ENCODE measurements at regions not wholly inside any gene's neighbourhood (a gene's known extent, or its start where the extent isn't known, plus 50 kb on each side); places are given as distances from the start of the nearest gene placed in this dataset.
"Not testable (repeated sequence)": the region's sequence is repeated elsewhere in the genome, so short reads cannot be mapped to it uniquely, and the experiment has no call there.

- H3K4me1 ChIP-seq = no peaks in the 10 kb centered on the region
Measured at GRCh38 chr3:151592287-151592686, 131.4 kb upstream of the IGSF10 start.

GRCh38 chr3:151591441-151591840 lies 130.6 kb upstream of the IGSF10 start:
- no peaks in the 10 kb centered on the region for H3K36me3 ChIP-seq
- no peaks in the 10 kb centered on the region for H3K4me1 ChIP-seq
- H3K27me3 ChIP-seq = no peaks in the 10 kb centered on the region
- no peak overlapping the region for H3K4me3 ChIP-seq (ENCODE audit: low read depth, low read length)
- DNase-seq = no peak
- TF ChIP-seq, protein P1, sequence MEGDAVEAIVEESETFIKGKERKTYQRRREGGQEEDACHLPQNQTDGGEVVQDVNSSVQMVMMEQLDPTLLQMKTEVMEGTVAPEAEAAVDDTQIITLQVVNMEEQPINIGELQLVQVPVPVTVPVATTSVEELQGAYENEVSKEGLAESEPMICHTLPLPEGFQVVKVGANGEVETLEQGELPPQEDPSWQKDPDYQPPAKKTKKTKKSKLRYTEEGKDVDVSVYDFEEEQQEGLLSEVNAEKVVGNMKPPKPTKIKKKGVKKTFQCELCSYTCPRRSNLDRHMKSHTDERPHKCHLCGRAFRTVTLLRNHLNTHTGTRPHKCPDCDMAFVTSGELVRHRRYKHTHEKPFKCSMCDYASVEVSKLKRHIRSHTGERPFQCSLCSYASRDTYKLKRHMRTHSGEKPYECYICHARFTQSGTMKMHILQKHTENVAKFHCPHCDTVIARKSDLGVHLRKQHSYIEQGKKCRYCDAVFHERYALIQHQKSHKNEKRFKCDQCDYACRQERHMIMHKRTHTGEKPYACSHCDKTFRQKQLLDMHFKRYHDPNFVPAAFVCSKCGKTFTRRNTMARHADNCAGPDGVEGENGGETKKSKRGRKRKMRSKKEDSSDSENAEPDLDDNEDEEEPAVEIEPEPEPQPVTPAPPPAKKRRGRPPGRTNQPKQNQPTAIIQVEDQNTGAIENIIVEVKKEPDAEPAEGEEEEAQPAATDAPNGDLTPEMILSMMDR (IDR thresholded peaks at IDR 0.05; ENCODE audit: low read depth, low read length) = no peak
- no peaks in the 10 kb centered on the region for H3K9me3 ChIP-seq

More at GRCh38 chr3:151592287-151592686, 131.4 kb upstream of the IGSF10 start:
- Histone ChIP-seq H3K9me3 (no peaks in the 10 kb centered on the region), H3K36me3 (no peaks in the 10 kb centered on the region), H3K4me3 (ENCODE audit: low read depth, low read length) (no peak overlapping the region), H3K27me3 (no peaks in the 10 kb centered on the region)
- DNase-seq = no peak
- TF ChIP-seq, protein P1 (IDR thresholded peaks at IDR 0.05; ENCODE audit: low read depth, low read length) = no peak

DNA sequence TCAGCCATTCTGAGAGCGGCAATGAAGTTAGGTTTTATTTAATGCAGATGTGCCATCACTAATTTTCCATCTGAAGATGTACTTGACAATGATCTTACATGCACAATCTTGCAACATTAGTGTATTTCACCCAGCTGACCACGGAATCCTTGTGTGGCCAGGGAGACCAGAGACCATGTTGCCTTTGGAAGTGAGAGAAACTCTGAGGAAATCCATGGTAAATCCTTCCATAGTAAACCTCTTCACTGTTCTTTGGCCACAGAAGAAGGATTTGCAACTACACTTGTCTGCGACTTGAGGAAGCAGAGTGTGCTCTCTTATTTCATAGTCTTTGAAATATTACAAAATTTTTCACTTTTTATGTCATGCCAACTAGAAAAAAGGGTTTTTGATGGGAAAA lies 128.4 kb upstream of the IGSF10 start:
- TF ChIP-seq, protein P1 (IDR thresholded peaks at IDR 0.05; ENCODE audit: low read depth, low read length) = no peak
- no peaks in the 10 kb centered on the region for H3K27me3 ChIP-seq

GRCh38 chr3:151587659-151588058 lies 126.8 kb upstream of the IGSF10 start:
- DNase-seq; H3K27me3 ChIP-seq; H3K4me3 ChIP-seq (ENCODE audit: low read depth, low read length); H3K9me3 ChIP-seq; H3K4me1 ChIP-seq; H3K36me3 ChIP-seq: not testable (repeated sequence)

More for the DNA sequence above, 128.4 kb upstream of the IGSF10 start:
- H3K4me1 ChIP-seq = peaks cover 3% of the 10 kb centered on the region
- H3K36me3 ChIP-seq = no peaks in the 10 kb centered on the region
- DNase-seq = no peak
- H3K9me3 ChIP-seq = no peaks in the 10 kb centered on the region
- H3K4me3 ChIP-seq (ENCODE audit: low read depth, low read length) = no peak overlapping the region

- Histone ChIP-seq H3K4me3 (ENCODE audit: low read depth, low read length) (no peak overlapping the region), H3K36me3 (no peaks in the 10 kb centered on the region), H3K9me3 (no peaks in the 10 kb centered on the region), H3K4me1 (peaks cover 4% of the 10 kb centered on the region), H3K27me3 (no peaks in the 10 kb centered on the region)
- TF ChIP-seq, protein P1 (IDR thresholded peaks at IDR 0.05; ENCODE audit: low read depth, low read length) = no peak
- no peak for DNase-seq
Measured at GRCh38 chr3:151584566-151584965, 123.7 kb upstream of the IGSF10 start.

- no peak for DNase-seq
- TF ChIP-seq, protein P1 (IDR thresholded peaks at IDR 0.05; ENCODE audit: low read depth, low read length) = no peak
- Histone ChIP-seq H3K9me3 (no peaks in the 10 kb centered on the region), H3K4me3 (ENCODE audit: low read depth, low read length) (no peak overlapping the region), H3K36me3 (no peaks in the 10 kb centered on the region), H3K27me3 (no peaks in the 10 kb centered on the region), H3K4me1 (peaks cover 4% of the 10 kb centered on the region)
Measured at GRCh38 chr3:151581035-151581434, 120.2 kb upstream of the IGSF10 start.

GRCh38 chr3:151580591-151580990 lies 119.7 kb upstream of the IGSF10 start:
- H3K4me3 ChIP-seq (ENCODE audit: low read depth, low read length) = no peak overlapping the region
- 0 out of 2 replicates have a peak, but pooled peaks cover under 1% of the 10 kb centered on the region for H3K9me3 ChIP-seq
- TF ChIP-seq, protein P1 (IDR thresholded peaks at IDR 0.05; ENCODE audit: low read depth, low read length) = no peak
- no peaks in the 10 kb centered on the region for H3K27me3 ChIP-seq
- no peak for DNase-seq
- no peaks in the 10 kb centered on the region for H3K36me3 ChIP-seq
- H3K4me1 ChIP-seq = peaks cover 4% of the 10 kb centered on the region

All from BE2C (cell line).